GM19240 (cell line): ENCODE measurements at regions not wholly inside any gene's neighbourhood (a gene's known extent, or its start where the extent isn't known, plus 50 kb on each side); places are given as distances from the start of the nearest gene placed in this dataset.
"Not testable (repeated sequence)": the region's sequence is repeated elsewhere in the genome, so short reads cannot be mapped to it uniquely, and the experiment has no call there.

Experiments used
- DNase-seq: peaks from one replicate; pipeline ENCODE4 v3.0.0; 2011; ENCODE audit warnings: low spot score; ENCODE audit not compliant: insufficient read length

GRCh38 chr3:194908972-194909371 is 223.3 kb downstream of the FAM43A start:
- no peak for DNase-seq

DNA sequence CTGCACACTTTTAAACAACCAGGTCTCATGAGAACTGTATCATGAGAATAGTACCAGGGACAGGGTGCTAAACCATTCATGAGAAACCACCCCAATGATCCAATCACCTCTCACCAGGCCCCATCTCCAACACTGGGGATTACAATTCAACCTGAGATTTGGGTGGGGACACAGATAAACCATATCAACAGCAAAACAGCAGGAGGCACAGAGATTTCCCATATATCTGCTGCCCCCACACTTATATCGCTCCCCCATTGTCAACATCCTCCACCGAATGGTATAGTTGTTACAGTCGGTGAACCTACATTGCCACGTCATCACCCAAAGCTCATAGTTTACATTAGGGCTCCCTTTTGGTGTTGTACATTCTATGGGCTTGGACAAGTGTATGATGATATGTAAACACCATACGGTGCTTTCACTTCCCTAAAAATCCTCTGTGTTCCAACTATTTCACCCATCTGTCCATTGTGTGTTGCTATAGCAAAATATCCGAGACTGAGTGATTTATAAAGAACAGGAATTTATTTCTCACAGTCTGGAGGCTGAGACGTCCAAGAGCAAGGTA is 224.8 kb downstream of the FAM43A start:
- no peak for DNase-seq

DNA sequence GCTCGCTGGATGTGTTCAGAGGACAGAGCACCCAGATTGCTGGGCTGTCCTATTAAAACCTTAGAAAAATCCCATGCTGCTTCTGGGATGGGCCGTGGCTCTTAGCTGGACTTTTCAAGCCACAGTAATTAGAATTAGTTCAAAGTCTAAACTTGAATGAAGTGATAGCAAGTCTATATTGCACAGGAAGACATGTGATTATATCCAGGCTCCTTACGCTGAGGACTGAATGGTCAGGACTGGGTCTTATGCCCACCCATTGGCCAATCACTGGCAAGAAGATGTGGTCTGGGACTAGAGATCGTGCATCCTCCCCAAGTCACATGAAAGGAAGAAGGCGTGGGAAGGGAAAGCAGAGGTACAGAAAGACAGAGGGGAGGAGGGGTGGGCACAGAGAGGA is 227.6 kb downstream of the FAM43A start:
- DNase-seq, result no peak

DNA sequence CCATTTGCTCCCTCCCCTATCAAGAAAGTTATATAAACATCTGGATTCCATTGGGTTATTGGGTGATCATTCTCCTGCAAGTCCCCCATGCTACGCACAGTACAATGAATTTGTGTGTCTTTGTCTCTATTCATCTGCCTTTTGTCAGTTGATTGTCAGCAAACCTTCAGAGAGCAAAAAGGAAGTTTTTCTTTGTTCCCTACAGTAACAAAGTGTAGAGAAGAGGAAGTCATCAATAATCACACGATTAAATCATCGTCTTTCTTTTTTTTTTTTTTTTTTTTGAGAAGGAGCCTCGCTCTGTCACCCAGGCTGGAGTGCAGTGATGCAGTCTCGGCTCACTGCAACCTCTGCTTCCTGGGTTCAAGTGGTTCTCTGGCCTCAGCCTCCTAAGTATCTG is 239.2 kb downstream of the FAM43A start:
- not testable (repeated sequence) for DNase-seq

- DNase-seq, result no peak
Observed at GRCh38 chr3:194925614-194926013, 239.9 kb downstream of the FAM43A start.

DNA sequence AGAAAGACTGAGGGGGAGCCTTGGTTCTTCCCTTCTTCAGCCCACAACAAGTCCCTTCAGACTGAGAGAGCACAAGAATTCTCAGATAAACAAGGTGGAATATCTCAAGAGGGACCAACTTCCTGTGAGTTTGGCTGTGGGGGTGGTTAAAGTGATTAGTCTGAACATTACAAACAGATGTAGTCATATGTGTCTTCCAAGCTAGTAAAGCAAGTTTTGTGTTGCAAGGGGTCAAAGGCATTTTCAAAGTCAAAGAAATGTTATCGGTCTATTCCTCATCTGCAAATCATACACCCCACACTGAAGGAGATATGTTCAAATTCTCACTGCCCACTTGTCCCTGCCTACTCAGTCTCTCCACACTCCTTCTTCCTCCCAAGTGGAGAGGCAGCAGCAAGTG is 242.5 kb downstream of the FAM43A start:
- no peak for DNase-seq

- no peak for DNase-seq
Observed at GRCh38 chr3:194928831-194929577, 243.3 kb downstream of the FAM43A start.

- no peak for DNase-seq
Observed at GRCh38 chr3:194929578-194929960, 243.9 kb downstream of the FAM43A start.

DNA sequence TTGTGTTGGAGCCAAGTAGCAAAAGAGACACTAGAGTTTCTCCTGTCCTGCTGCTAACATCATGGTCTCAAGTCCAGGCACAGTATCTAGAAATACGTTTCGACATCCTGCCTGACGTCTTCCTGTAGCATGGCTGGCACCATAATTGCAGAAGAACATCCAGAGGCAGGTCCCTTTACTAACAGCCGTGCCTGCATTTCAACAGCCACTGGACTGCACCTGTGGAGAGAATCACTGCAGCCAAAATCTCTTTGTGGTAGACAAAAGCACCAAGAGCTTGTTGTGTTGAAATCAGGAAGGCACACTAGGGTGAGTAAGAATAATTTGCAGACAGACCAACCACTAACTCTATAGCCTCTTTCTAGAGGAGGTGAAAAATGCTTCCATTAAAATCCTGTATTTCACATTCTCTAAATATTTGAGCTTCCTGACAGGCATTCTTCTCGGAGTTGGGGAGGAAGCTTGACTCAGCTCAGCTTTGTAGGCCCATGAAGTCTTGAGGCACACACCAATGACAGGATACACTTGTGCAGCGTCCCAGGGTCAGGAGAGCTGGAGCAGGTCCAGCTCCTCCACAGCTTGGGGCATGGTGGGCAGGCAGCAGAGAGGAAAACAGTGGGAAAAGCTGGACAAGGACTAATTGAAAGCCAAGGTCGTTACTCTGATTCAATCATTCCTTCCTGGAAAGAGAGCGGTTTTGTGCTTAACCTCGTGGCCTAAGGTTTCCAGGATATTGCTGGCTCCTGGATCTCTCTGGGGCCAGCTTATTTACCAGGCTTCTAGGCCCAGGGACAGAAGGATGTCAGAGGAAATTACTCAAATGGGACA is 244.9 kb downstream of the FAM43A start:
- no peak for DNase-seq

DNA sequence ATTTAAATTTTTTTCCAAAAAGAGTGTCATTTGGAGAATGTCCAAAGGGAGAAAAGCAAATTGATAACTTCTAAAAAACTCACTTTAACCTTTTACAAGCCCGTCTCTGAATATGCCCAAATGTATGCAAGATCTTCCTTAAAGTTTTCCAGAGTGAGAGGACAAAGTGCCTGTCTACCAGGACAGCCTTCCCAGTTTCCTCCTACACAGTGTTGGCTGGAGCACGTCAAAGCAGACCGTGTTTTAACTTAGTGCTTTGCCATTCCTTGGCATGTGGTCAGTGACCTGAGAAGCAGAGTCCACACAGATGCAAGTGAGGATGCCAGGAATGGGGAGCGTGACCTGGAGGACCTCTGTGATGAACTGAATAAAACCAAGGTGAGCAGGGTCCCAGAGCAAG is 245.7 kb downstream of the FAM43A start:
- DNase-seq, result no peak

DNA sequence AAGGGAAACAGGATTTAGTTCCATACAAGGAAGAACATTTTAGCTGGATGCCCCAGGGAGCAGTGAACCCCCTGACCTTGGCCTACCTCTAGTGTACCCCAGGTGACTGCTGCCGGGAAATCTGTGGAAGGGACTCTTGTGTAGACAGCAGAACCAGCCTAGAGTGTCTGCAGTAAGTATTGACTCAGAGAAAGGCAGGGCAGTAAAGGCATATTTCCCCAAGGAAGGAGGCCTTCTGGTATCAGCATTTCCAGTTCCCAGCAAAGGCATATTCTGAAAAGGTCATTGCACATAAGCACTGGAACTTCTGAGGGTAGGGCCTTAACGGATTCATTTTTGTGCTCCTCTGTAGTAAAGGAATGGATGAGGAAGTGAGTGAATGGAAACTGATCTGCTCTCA is 246.2 kb downstream of the FAM43A start:
- no peak for DNase-seq

GRCh38 chr3:194933465-194933864 is 247.8 kb downstream of the FAM43A start:
- no peak for DNase-seq

DNA sequence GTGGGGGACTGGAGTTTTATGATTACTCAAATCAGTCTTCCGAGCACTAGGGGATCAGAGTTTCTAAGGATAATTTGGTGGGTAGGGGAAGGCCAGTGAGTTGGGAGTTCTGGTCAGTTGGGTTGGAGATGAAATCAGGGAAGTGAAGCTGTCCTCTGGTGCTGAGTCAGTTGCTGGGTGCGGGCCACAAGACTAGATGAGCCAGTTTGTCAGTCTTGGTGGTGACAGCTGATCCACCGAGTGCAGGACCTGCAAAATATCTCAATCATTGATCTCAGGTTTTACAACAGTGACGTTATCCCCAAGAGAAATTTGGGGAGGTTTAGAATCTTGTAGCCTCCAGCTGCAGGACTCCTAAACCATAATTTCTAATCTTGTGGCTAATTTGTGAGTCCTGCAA is 249.4 kb downstream of the FAM43A start:
- DNase-seq, result no peak

GRCh38 chr3:194935632-194936470 is 250.2 kb downstream of the FAM43A start:
- no peak for DNase-seq

GRCh38 chr3:194936659-194937058 is 251.0 kb downstream of the FAM43A start:
- DNase-seq, result no peak

GRCh38 chr3:194937144-194937543 is 251.5 kb downstream of the FAM43A start:
- no peak for DNase-seq

DNA sequence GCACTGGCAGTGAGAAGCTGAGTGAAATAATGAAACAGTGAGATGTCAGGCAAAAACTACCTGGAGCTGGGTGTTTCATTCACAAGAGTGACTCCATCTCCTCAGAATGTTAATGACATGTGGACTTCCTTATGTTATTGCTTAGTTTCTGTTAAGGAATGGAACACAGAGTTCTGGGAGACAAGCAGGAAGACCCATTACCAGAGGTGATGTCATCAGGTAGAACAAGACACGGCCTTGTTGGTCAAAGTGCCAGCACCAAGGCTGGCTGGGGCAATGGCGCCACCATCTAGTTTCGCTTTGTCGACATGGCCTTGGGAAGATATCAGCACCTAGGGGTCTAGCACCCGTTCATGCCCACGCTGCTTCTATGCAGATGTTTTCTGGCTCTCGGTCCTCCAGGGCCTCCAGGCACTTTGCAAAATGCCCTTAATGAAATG is 252.2 kb downstream of the FAM43A start:
- DNase-seq, result no peak

DNA sequence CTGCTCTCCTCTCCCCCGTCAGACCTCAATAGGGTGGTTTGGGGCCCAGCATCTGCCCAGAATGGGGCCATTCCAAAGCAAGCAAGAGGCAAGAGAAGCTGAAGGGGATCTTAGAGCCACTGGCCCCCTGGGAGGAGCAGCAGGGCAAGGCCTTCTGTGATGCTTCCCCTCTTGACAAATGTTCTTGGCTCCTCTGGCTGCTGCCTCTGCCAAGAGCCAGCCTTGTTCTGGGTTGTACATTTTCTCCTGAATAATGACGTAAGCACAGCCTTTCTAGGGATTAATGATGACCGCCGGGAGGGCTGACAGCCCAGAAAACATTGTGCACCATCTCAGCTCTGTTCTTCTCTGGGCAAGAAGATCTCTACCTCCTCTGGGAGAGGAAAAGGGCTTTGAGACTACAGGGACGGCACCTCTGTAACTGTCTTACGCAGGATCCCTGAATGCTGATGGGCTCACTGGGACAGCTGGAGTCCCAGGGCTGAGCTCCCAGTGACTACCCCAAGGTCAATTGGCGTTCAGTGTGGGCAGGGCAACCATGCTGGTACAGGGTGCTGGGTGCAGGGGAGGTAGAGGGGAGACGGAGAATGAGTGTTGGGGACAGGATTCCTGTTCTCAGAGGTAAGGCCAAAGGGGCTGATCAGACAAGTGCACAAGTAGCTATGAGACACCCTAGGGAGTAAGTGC is 253.3 kb downstream of the FAM43A start:
- no peak for DNase-seq

GRCh38 chr3:194939532-194939909 is 253.8 kb downstream of the FAM43A start:
- no peak for DNase-seq

DNA sequence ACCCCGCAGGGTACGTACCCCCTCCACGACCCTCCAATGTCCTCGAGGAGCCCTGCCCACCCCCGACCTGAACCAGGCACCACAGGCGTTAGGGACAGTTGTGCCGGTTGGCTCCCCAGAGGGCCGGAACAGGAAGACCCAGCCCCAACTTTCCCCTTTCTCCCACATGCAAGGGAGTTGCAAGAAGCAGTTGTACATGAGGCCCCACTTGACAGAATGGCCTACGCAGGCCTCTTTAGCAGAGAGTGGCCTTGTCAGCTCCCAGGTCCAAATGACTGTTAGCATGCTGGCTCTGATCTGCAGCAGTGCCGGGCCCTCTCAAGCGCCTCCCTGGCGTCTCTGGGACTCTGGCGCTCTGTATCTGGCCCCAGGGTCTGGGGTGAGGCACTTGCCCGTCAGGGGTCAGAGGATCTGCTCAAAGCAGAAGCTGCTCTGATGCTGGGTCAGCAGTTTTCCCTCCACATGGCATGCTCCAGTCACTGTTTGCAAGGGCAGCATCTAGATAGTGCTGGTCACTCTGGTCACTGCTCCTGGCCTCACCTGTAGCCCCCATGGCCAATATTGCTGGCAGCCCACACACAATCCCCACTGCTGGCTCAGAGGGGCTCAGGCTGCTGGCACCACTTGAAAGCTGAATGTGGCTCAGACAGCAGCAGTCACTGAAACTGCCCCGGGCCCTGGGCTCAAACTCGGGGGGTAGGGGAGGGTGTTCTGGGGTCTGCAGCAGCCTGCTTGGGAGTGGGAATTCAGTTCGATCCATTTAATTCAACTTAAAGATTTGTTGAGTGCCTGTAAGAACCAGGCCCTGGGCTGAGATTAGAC is 254.5 kb downstream of the FAM43A start:
- DNase-seq, result no peak
